MM.1S (cell line): ENCODE measurements at regions not wholly inside any gene's neighbourhood (a gene's known extent, or its start where the extent isn't known, plus 50 kb on each side); places are given as distances from the start of the nearest gene placed in this dataset.
"Not testable (repeated sequence)": the region's sequence is repeated elsewhere in the genome, so short reads cannot be mapped to it uniquely, and the experiment has no call there.

ENCODE experiments used
- EZH2 ChIP-seq: fragments of 300-600 bp; sonication (generic); optimal IDR thresholded peaks from 2 replicates; pipeline ENCODE3; 2017; ENCODE audit warnings: low read depth, mild to moderate bottlenecking, antibody characterized with exemption, low read length, mixed read lengths
- EZH2phosphoT487 ChIP-seq: fragments of 300-600 bp; sonication (generic); IDR thresholded peaks from 2 replicates; pipeline ENCODE4 v1.6.1; 2018; ENCODE audit warnings: antibody characterized with exemption, low read length
- TF ChIP-seq, protein P1 (sequence below): fragments of 300-600 bp; sonication (generic); IDR thresholded peaks from 2 replicates; pipeline ENCODE4 v1.5.1; 2016; ENCODE audit warnings: antibody characterized with exemption, low read length, mixed read lengths

DNA sequence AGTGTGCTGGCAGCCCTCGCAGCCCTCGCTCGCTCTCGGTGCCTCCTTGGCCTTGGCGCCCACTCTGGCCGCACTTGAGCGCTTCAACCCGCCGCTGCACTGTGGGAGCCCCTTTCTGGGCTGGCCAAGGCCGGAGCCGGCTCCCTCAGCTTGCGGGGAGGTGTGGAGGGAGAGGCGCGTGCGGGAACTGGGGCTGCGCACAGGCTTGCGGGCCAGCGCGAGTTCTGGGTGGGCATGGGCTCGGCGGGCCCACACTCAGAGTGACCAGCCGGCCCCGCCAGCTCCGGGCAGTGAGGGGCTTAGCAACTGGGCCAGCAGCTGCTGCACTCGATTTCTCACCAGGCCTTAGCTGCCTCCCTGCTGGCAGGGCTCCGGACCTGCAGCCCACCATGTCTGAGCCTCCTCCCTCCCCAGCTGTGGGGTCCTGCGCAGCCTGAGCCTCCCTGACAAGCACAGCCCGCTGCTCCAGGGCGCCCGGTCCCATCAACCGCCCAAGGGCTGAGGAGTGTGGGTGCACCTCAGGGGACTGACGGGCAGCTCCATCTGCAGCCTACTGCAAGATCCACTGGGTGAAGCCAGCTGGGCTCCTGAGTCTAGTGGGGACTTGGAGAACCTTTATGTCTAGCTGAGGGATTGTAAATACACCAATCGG lies 786.0 kb upstream of the SORCS1 start:
- TF ChIP-seq, protein P1, sequence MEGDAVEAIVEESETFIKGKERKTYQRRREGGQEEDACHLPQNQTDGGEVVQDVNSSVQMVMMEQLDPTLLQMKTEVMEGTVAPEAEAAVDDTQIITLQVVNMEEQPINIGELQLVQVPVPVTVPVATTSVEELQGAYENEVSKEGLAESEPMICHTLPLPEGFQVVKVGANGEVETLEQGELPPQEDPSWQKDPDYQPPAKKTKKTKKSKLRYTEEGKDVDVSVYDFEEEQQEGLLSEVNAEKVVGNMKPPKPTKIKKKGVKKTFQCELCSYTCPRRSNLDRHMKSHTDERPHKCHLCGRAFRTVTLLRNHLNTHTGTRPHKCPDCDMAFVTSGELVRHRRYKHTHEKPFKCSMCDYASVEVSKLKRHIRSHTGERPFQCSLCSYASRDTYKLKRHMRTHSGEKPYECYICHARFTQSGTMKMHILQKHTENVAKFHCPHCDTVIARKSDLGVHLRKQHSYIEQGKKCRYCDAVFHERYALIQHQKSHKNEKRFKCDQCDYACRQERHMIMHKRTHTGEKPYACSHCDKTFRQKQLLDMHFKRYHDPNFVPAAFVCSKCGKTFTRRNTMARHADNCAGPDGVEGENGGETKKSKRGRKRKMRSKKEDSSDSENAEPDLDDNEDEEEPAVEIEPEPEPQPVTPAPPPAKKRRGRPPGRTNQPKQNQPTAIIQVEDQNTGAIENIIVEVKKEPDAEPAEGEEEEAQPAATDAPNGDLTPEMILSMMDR = not testable (repeated sequence)
- not testable (repeated sequence) for TF ChIP-seq EZH2phosphoT487, EZH2
